ENCODE measurements at regions not wholly inside any gene's neighbourhood (a gene's known extent, or its start where the extent isn't known, plus 50 kb on each side); places are given as distances from the start of the nearest gene placed in this dataset.

DNA sequence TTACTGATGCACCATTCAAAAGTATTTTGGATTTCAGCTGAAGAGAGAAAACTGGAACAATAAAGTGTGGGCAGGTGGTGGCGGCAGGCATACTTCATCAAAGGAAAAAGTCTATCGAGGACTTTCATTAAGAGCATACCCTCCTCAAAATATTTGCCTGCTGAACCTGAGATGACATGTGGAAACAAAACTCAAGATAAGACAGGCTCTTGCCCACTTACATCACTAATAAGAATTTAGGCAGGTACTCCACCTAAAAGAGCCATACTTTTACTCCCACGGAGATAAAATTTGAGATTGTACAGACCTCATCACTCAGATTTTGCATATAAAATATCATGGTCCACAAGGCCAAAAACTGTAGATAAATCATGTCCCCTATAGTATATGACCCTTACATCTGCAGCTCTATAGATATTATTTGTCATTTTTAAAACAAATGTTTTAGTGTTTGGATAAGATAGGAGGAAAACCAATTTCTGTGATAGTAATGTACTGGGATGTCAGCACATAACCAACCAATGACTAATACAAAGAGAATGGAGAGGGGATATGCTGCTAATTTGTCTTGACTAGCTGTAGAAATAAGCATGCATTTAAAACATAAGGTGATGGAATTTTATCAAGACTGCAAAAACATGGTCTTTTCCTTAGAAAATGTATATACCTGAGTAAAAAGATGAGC, 730.6 kb upstream of the ZNF608 start:
- H3K4me1 ChIP-seq (ENCODE audit: insufficient read depth, low read length): peaks cover 13% of the 10 kb centered on the region

DNA sequence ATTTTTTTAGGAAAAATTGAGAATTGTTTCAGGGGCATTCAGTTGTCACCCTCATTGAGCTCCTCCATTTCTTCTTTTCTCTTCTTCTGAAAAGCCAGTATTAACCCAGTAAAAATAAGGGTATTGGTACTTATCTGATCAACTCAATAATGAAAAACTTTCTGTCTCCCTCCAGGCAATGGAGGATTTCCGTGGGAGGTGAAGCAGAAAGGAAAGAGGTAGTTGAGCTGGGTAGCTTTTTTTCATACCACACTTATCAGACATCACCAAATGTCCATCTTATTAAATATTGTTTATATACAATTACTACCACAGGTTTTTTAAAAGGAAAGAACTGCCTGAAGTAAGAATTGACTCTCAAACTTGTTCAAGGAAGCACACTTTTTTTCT, 731.1 kb upstream of the ZNF608 start:
- Histone ChIP-seq H3K9ac (ENCODE audit: low read length) (no peak overlapping the region), H3K27ac (ENCODE audit: low read depth, low read length) (no peak overlapping the region), H3K9me3 (ENCODE audit: low read length) (no peaks in the 10 kb centered on the region), H3K4me3 (ENCODE audit: low read depth in 1 of 2, low read length in 2 of 2) (no peak overlapping the region), H3K36me3 (ENCODE audit: insufficient read depth, low read length) (no peaks in the 10 kb centered on the region), H3K4me1 (ENCODE audit: insufficient read depth, low read length) (peaks cover 17% of the 10 kb centered on the region), H3K27me3 (ENCODE audit: control insufficient read depth in 1 of 2, insufficient read depth in 2 of 2, low read length in 2 of 2) (no peaks in the 10 kb centered on the region)

More for the DNA sequence above, 730.6 kb upstream of the ZNF608 start:
- no peaks in the 10 kb centered on the region for H3K9me3 ChIP-seq (ENCODE audit: low read length)
- no peak overlapping the region for H3K9ac ChIP-seq (ENCODE audit: low read length)
- no peaks in the 10 kb centered on the region for H3K27me3 ChIP-seq (ENCODE audit: control insufficient read depth in 1 of 2, insufficient read depth in 2 of 2, low read length in 2 of 2)
- H3K36me3 ChIP-seq (ENCODE audit: insufficient read depth, low read length): no peaks in the 10 kb centered on the region
- no peak overlapping the region for H3K27ac ChIP-seq (ENCODE audit: low read depth, low read length)
- H3K4me3 ChIP-seq (ENCODE audit: low read depth in 1 of 2, low read length in 2 of 2): no peak overlapping the region

DNA sequence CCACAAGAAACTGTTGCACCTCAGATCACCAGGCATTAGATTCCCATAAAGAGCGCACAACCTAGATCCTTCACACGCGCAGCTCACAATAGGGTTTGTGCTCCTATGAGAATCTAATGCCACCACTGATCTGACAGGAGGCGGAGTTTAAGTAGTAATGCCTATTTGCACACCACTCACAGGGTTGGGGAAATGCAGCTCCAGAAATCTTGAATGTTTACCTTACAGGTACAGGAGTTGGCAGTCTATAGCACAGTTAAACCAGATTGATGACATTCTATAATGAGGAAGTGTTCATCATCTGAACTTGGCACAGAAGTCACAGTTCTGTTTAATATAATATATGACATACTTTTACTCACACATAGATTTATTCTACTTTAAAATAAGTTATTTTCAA, 732.2 kb upstream of the ZNF608 start:
- Histone ChIP-seq H3K27ac (ENCODE audit: low read depth, low read length) (no peak overlapping the region), H3K4me3 (ENCODE audit: low read depth in 1 of 2, low read length in 2 of 2) (no peak overlapping the region), H3K9ac (ENCODE audit: low read length) (no peak overlapping the region), H3K9me3 (ENCODE audit: low read length) (no peaks in the 10 kb centered on the region), H3K4me1 (ENCODE audit: insufficient read depth, low read length) (peaks cover 20% of the 10 kb centered on the region), H3K36me3 (ENCODE audit: insufficient read depth, low read length) (no peaks in the 10 kb centered on the region), H3K27me3 (ENCODE audit: control insufficient read depth in 1 of 2, insufficient read depth in 2 of 2, low read length in 2 of 2) (no peaks in the 10 kb centered on the region)

DNA sequence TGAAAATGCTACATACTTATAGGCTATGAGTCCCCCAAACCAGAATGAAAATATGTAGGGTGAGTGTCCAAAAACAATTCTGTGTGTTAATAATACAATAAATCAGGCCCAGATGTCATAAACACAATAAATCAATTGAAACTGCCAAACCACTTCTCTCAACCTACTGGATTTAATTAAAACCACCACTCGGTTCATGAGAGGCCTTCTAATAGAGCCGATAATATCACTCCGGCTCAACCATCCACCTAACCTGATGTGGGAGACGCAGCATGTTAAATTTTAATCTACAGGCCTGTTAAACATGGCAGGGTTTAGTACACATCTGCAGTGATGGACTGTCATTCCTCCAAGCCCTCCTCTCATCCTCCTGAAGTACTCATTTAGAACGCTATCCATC, 734.5 kb upstream of the ZNF608 start:
- H3K4me1 ChIP-seq (ENCODE audit: insufficient read depth, low read length): peaks cover 42% of the 10 kb centered on the region

DNA sequence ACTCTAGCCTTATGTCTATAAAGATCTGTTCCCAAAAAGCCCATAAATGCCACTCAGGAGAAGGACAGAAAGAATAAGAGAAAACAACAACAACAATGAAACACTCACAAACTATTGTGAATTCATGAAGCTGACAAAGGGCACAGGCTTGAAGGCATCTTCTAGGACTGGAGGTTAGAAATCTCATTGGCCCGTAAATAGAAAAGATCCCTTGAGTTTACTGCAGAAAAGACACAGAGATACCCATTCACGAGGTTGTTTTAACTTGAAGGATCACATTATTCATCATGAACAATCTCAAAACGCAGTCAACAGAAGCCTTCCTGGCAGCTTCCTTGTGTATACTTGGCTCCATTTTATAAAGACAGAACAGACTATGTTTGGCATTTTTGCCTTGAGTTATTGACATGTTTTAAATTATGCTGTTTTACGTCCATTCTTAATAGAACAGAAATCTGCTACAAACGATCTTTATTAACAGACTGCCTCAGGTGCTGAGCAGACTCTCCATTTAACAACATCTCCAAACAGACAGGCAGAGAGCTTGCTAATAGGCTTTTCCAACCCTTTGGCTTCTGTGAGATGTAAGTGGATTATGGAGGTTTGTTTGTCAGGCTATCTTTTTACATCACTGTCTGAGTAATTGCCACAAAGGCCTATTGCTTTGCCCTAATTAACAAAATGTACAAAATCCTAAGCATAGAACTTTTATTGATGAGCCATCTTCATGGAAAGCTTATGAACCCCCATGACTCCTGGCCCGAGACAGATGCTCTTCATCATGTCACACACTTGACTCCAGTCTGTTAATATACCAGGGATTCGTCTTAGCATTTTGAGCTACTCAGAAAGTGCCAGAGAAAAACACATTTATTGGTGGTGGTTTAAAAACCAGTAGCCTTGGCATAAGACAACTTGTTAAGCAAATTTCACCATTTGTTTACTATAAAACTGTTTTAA, 735.3 kb upstream of the ZNF608 start:
- Histone ChIP-seq H3K27ac (ENCODE audit: low read depth, low read length) (no peak overlapping the region), H3K9ac (ENCODE audit: low read length) (no peak overlapping the region), H3K36me3 (ENCODE audit: insufficient read depth, low read length) (no peaks in the 10 kb centered on the region), H3K27me3 (ENCODE audit: control insufficient read depth in 1 of 2, insufficient read depth in 2 of 2, low read length in 2 of 2) (no peaks in the 10 kb centered on the region), H3K4me1 (ENCODE audit: insufficient read depth, low read length) (peaks cover 51% of the 10 kb centered on the region), H3K4me3 (ENCODE audit: low read depth in 1 of 2, low read length in 2 of 2) (no peak overlapping the region), H3K9me3 (ENCODE audit: low read length) (no peaks in the 10 kb centered on the region)

More for the DNA sequence above, 734.5 kb upstream of the ZNF608 start:
- Histone ChIP-seq H3K9me3 (ENCODE audit: low read length) (no peaks in the 10 kb centered on the region), H3K27ac (ENCODE audit: low read depth, low read length) (no peak overlapping the region), H3K9ac (ENCODE audit: low read length) (no peak overlapping the region), H3K4me3 (ENCODE audit: low read depth in 1 of 2, low read length in 2 of 2) (no peak overlapping the region), H3K27me3 (ENCODE audit: control insufficient read depth in 1 of 2, insufficient read depth in 2 of 2, low read length in 2 of 2) (no peaks in the 10 kb centered on the region), H3K36me3 (ENCODE audit: insufficient read depth, low read length) (no peaks in the 10 kb centered on the region)

DNA sequence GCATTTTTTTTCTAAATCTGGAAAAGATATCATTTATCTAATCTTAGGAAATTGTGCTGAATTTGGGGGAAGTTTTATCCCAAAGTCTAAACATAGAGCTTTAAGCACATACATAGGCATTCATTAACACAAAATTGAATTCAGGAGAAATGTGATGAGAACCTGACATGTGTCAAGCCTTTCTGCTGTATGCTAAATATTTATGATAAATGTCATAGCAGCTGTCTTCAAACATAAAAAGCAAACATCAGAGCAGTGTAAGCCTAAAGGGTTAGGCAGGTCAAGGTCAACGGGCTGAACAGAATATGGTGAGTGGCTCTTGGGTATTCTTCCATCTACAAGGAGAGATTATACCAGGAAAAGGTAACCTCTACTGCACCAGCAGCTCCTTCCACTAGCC, 737.2 kb upstream of the ZNF608 start:
- Histone ChIP-seq H3K4me1 (ENCODE audit: insufficient read depth, low read length) (peaks cover 54% of the 10 kb centered on the region), H3K27ac (ENCODE audit: low read depth, low read length) (peak overlapping the region; percentile 65), H3K36me3 (ENCODE audit: insufficient read depth, low read length) (no peaks in the 10 kb centered on the region)

DNA sequence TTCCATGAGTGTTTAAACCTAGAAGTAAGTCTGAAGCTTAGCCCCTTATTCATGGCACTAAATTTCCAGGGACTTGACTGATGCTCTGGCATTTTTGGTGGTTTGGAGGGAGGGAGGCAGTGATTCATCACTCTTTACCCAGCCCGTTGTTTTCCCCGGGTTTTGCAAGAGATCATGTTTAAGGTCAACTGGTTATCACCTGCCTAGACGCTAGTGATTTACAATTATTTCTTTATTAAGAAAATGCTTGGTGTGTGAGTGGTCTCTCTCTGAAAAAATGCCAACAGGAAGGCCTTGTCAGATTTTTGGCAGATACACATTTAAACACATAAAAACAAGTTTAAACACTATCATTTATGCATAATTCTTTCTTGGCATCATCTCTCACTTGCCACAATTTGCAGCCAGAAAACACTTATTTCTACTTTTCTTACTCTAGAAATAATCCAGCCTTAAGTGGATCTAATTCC, 737.9 kb upstream of the ZNF608 start:
- Histone ChIP-seq H3K4me1 (ENCODE audit: insufficient read depth, low read length) (peaks cover 54% of the 10 kb centered on the region), H3K9me3 (ENCODE audit: low read length) (no peaks in the 10 kb centered on the region), H3K4me3 (ENCODE audit: low read depth in 1 of 2, low read length in 2 of 2) (peak overlapping the region in 1 of 2 donors; percentile 21), H3K27ac (ENCODE audit: low read depth, low read length) (peak overlapping the region; percentile 81), H3K9ac (ENCODE audit: low read length) (no peak overlapping the region), H3K27me3 (ENCODE audit: control insufficient read depth in 1 of 2, insufficient read depth in 2 of 2, low read length in 2 of 2) (no peaks in the 10 kb centered on the region), H3K36me3 (ENCODE audit: insufficient read depth, low read length) (no peaks in the 10 kb centered on the region)

More for the DNA sequence above, 737.2 kb upstream of the ZNF608 start:
- H3K27me3 ChIP-seq (ENCODE audit: control insufficient read depth in 1 of 2, insufficient read depth in 2 of 2, low read length in 2 of 2): no peaks in the 10 kb centered on the region
- no peak overlapping the region for H3K9ac ChIP-seq (ENCODE audit: low read length)
- no peaks in the 10 kb centered on the region for H3K9me3 ChIP-seq (ENCODE audit: low read length)
- H3K4me3 ChIP-seq (ENCODE audit: low read depth in 1 of 2, low read length in 2 of 2): no peak overlapping the region

DNA sequence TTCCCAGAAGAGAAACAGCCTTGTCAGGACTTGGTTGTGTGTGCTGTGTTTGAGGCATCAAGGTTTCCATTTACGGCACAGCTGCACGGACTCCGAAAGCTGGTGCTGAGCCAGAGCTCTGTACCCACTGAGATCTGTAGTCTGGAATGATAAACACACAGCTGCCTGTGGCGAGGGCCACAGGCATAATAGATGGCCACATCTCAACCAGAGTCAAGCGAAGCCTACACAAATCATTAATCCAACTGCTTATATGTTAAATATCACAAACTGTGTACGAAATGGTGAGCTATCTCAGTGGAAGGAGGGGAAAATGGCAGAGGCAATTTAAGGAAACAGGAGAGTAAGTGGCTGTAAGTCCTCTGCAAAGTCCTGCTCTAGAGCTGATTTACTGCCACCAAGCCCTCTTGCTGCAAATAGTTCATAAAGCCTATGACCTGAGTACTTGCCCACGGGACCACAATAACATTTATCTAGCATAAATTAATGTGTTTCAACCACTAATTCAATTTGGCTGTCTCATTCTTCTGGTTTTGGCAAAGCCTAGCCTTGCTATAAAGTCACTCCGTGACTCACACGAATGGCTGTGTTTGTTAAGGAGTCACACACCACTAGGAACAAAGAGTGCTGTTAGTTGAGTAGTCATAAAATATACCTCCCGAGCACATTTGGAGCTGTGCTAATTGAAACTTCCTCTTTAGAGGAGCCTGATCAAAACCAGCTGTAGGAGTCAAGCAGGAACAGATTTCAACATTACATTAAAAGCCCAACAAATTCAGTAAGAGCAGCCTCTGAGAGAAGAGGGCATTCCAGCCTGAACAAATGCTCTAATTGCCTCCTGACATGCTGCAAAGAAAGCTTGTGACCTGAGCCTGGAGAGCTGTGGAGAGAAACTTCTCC, 738.6 kb upstream of the ZNF608 start:
- Histone ChIP-seq H3K4me1 (ENCODE audit: insufficient read depth, low read length) (peaks cover 54% of the 10 kb centered on the region), H3K9ac (ENCODE audit: low read length) (peak overlapping the region; percentile 29), H3K27ac (ENCODE audit: low read depth, low read length) (peak overlapping the region; percentile 83), H3K27me3 (ENCODE audit: control insufficient read depth in 1 of 2, insufficient read depth in 2 of 2, low read length in 2 of 2) (no peaks in the 10 kb centered on the region), H3K4me3 (ENCODE audit: low read depth in 1 of 2, low read length in 2 of 2) (peak overlapping the region in 1 of 2 donors; percentile 29), H3K9me3 (ENCODE audit: low read length) (no peaks in the 10 kb centered on the region), H3K36me3 (ENCODE audit: insufficient read depth, low read length) (no peaks in the 10 kb centered on the region)

DNA sequence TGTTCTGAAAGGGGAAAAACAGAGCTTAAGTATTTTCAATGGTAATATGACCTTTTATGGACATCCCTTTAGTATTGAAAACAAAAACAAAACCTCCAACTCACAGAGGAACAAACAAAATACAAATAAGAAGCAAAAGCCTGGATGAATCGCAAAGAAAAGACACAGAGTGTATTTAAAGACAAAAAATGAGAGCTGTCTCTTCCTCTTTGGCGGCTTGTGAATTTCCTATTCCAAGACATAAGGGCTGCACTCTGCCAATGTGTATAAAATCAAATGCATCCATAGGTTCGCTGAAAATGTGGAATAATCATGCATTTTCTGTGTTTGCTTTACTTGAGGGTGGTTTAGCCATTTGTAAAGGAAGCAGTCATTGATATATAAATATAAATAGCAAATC, 739.3 kb upstream of the ZNF608 start:
- Histone ChIP-seq H3K4me3 (ENCODE audit: low read depth in 1 of 2, low read length in 2 of 2) (peak overlapping the region in 1 of 2 donors; percentile 29), H3K9ac (ENCODE audit: low read length) (peak overlapping the region; percentile 29), H3K4me1 (ENCODE audit: insufficient read depth, low read length) (peaks cover 54% of the 10 kb centered on the region), H3K27me3 (ENCODE audit: control insufficient read depth in 1 of 2, insufficient read depth in 2 of 2, low read length in 2 of 2) (no peaks in the 10 kb centered on the region), H3K36me3 (ENCODE audit: insufficient read depth, low read length) (no peaks in the 10 kb centered on the region), H3K27ac (ENCODE audit: low read depth, low read length) (peak overlapping the region; percentile 83), H3K9me3 (ENCODE audit: low read length) (no peaks in the 10 kb centered on the region)

DNA sequence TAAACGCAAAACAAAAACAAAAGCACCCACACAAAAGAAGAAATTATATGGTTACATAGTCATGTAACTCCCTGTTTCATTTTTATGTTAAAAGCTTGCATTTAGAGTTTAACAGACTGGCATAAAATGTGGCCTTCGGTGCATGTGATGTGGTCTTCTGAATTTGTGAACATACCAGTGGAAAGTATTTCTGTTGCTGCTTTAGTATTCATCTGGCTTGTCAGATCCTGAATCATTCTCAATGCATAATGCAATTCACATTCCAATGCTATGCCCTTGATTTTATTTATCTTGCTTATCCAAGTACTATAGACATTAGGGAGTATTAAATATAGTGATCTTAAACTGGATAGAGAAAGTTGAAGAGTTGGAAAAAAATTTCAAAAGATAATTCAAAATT, 740.2 kb upstream of the ZNF608 start:
- Histone ChIP-seq H3K4me3 (ENCODE audit: low read depth in 1 of 2, low read length in 2 of 2) (no peak overlapping the region), H3K9me3 (ENCODE audit: low read length) (no peaks in the 10 kb centered on the region), H3K27me3 (ENCODE audit: control insufficient read depth in 1 of 2, insufficient read depth in 2 of 2, low read length in 2 of 2) (no peaks in the 10 kb centered on the region), H3K9ac (ENCODE audit: low read length) (no peak overlapping the region), H3K4me1 (ENCODE audit: insufficient read depth, low read length) (peaks cover 45% of the 10 kb centered on the region), H3K36me3 (ENCODE audit: insufficient read depth, low read length) (no peaks in the 10 kb centered on the region), H3K27ac (ENCODE audit: low read depth, low read length) (no peak overlapping the region)

DNA sequence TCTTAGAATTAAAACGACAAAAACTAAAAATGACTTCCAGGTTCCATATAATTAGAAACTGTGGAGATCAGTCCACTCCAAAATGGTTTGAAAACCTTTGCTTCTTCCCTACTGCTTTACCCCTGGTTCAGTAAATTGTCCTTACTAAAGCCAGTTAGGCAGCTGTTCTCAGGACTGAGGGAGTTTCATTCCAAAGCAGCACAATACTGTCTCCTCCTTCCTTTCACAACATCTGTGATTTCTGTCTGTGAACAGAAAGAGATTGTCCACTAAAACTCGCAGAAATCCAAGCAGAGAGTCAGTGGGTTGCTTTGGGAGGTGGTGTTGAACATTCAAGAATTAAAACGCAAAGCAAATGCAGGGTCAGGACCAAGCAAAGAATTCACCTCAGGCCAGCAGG, 740.8 kb upstream of the ZNF608 start:
- Histone ChIP-seq H3K9ac (ENCODE audit: low read length) (no peak overlapping the region), H3K9me3 (ENCODE audit: low read length) (no peaks in the 10 kb centered on the region), H3K27ac (ENCODE audit: low read depth, low read length) (no peak overlapping the region), H3K36me3 (ENCODE audit: insufficient read depth, low read length) (no peaks in the 10 kb centered on the region), H3K27me3 (ENCODE audit: control insufficient read depth in 1 of 2, insufficient read depth in 2 of 2, low read length in 2 of 2) (no peaks in the 10 kb centered on the region), H3K4me3 (ENCODE audit: low read depth in 1 of 2, low read length in 2 of 2) (no peak overlapping the region), H3K4me1 (ENCODE audit: insufficient read depth, low read length) (peaks cover 43% of the 10 kb centered on the region)

Measured in muscle layer of colon (tissue), 2 donors.